H9 (cell line): ENCODE measurements at regions not wholly inside any gene's neighbourhood (a gene's known extent, or its start where the extent isn't known, plus 50 kb on each side); places are given as distances from the start of the nearest gene placed in this dataset.
A peak's percentile ranks its signal among the peaks of the same experiment; 100 is the strongest.

ENCODE experiments used
- DNase-seq: peaks from one replicate; pipeline ENCODE4 v3.0.0-alpha.2; 2017
- H2AFZ ChIP-seq: one replicate; pipeline ENCODE4 v1.6.1; 2013; ENCODE audit warnings: mild to moderate bottlenecking, low read length, control low read depth, moderate library complexity
- H2AK5ac ChIP-seq: 2 replicates; pipeline ENCODE4 v1.6.1; 2013; ENCODE audit warnings: low read length, control low read depth, mixed read lengths; ENCODE audit not compliant: insufficient read length
- H2BK120ac ChIP-seq: one replicate; pipeline ENCODE4 v1.6.1; 2013; ENCODE audit warnings: low read depth, mild to moderate bottlenecking, low read length, control low read depth, inconsistent platforms; ENCODE audit not compliant: poor library complexity, severe bottlenecking
- H2BK12ac ChIP-seq: 2 replicates; pipeline ENCODE4 v1.6.1; 2013; ENCODE audit warnings: low read length, control low read depth, mixed read lengths, low read depth; ENCODE audit not compliant: insufficient read length
- H2BK15ac ChIP-seq: 2 replicates; pipeline ENCODE4 v1.6.1; 2013; ENCODE audit warnings: low read depth, low read length, control low read depth
- H2BK20ac ChIP-seq: one replicate; pipeline ENCODE4 v1.6.1; 2013; ENCODE audit warnings: low read depth, mild to moderate bottlenecking, low read length, control low read depth, inconsistent platforms; ENCODE audit not compliant: poor library complexity, severe bottlenecking
- H2BK5ac ChIP-seq: 2 replicates; pipeline ENCODE4 v1.6.1; 2013; ENCODE audit warnings: low read length, control low read depth, mixed read lengths; ENCODE audit not compliant: insufficient read length
- H3K14ac ChIP-seq: 2 replicates; pipeline ENCODE4 v1.6.1; 2013; ENCODE audit warnings: low read length, control low read depth; ENCODE audit not compliant: insufficient read depth
- H3K18ac ChIP-seq: 2 replicates; pipeline ENCODE4 v1.6.1; 2013; ENCODE audit warnings: low read depth, mild to moderate bottlenecking, mixed read lengths, low read length, control low read depth; ENCODE audit not compliant: insufficient read length
- H3K23ac ChIP-seq: 2 replicates; pipeline ENCODE4 v1.6.1; 2013; ENCODE audit warnings: low read length, control low read depth, mixed read lengths, low read depth; ENCODE audit not compliant: insufficient read length
- H3K23me2 ChIP-seq: 2 replicates; pipeline ENCODE4 v1.6.1; 2013; ENCODE audit warnings: low read depth, mild to moderate bottlenecking, mixed read lengths, low read length, control low read depth; ENCODE audit not compliant: insufficient read length, poor library complexity, severe bottlenecking
- H3K27ac ChIP-seq: 2 replicates; pipeline ENCODE4 v1.5.1; 2013; ENCODE audit warnings: low read length, control low read depth, mixed read lengths, low read depth; ENCODE audit not compliant: insufficient read length
- H3K27me3 ChIP-seq: 2 replicates; pipeline ENCODE4 v1.6.1; 2013; ENCODE audit warnings: low read length, control low read depth, inconsistent platforms; ENCODE audit not compliant: insufficient read depth
- H3K4ac ChIP-seq: 2 replicates; pipeline ENCODE4 v1.6.1; 2013; ENCODE audit warnings: low read depth, mild to moderate bottlenecking, control low read depth, inconsistent platforms, low read length, moderate library complexity
- H3K4me1 ChIP-seq: 2 replicates; pipeline ENCODE4 v1.6.1; 2013; ENCODE audit warnings: low read length, control low read depth, inconsistent platforms; ENCODE audit not compliant: insufficient read depth
- H3K4me2 ChIP-seq: 2 replicates; pipeline ENCODE4 v1.6.1; 2013; ENCODE audit warnings: low read length, control low read depth, mixed read lengths; ENCODE audit not compliant: insufficient read length, insufficient read depth
- H3K56ac ChIP-seq: 2 replicates; pipeline ENCODE4 v1.6.1; 2013; ENCODE audit warnings: low read depth, mild to moderate bottlenecking, mixed read lengths, low read length, control low read depth; ENCODE audit not compliant: insufficient read length
- H3K79me1 ChIP-seq: 2 replicates; pipeline ENCODE4 v1.6.1; 2013; ENCODE audit warnings: low read depth, mild to moderate bottlenecking, moderate library complexity, low read length, control low read depth, inconsistent platforms; ENCODE audit not compliant: insufficient read depth, poor library complexity, severe bottlenecking
- H3K79me2 ChIP-seq: 2 replicates; pipeline ENCODE4 v1.6.1; 2013; ENCODE audit warnings: low read length, control low read depth, inconsistent platforms; ENCODE audit not compliant: insufficient read depth
- H3K9ac ChIP-seq: 2 replicates; pipeline ENCODE4 v1.6.1; 2013; ENCODE audit warnings: low read length, control low read depth, mixed read lengths; ENCODE audit not compliant: insufficient read length; ENCODE audit errors: extremely low read depth
- H3K9me3 ChIP-seq: one replicate; pipeline ENCODE4 v1.6.1; 2013; ENCODE audit warnings: low read depth, low read length, inconsistent platforms; ENCODE audit not compliant: control insufficient read depth
- H3T11ph ChIP-seq: one replicate; pipeline ENCODE4 v1.6.1; 2013; ENCODE audit warnings: mild to moderate bottlenecking, low read length, control low read depth, inconsistent platforms
- H4K20me1 ChIP-seq: one replicate; pipeline ENCODE4 v1.6.1; 2013; ENCODE audit not compliant: control insufficient read depth, insufficient read length, insufficient read depth
- H4K5ac ChIP-seq: 2 replicates; pipeline ENCODE4 v1.6.1; 2013; ENCODE audit warnings: low read depth, mild to moderate bottlenecking, mixed read lengths, low read length, control low read depth; ENCODE audit not compliant: insufficient read length
- H4K8ac ChIP-seq: replicated peaks from 2 replicates; pipeline ENCODE4 v1.6.1; 2013; ENCODE audit warnings: low read length, control low read depth, mixed read lengths, low read depth; ENCODE audit not compliant: insufficient read length
- H4K91ac ChIP-seq: 2 replicates; pipeline ENCODE4 v1.6.1; 2013; ENCODE audit warnings: low read depth, mild to moderate bottlenecking, moderate library complexity, mixed read lengths, low read length, control low read depth; ENCODE audit not compliant: insufficient read length
- H3K27ac Mint-ChIP-seq, 3 experiments: 2 replicates in 2 of 3; 3 replicates in 1 of 3; pipeline ENCODE4 v1.8.0; 2020 to 2021; ENCODE audit warnings: mixed read lengths in 3 of 3, mild to moderate bottlenecking in 1 of 3, moderate library complexity in 1 of 3
- H3K27me3 Mint-ChIP-seq: 2 replicates; pipeline ENCODE4 v1.8.0; 2021; ENCODE audit warnings: low read depth, mild to moderate bottlenecking, moderate library complexity, mixed read lengths
- H3K36me3 Mint-ChIP-seq, 3 experiments: 2 replicates in 2 of 3; 3 replicates in 1 of 3; pipeline ENCODE4 v1.8.0; 2020 to 2021; ENCODE audit warnings: low read depth in 3 of 3, mixed read lengths in 3 of 3; ENCODE audit not compliant: insufficient read depth in 1 of 3
- H3K4me1 Mint-ChIP-seq, 2 experiments: 2 replicates each; pipeline ENCODE4 v1.8.0; 2020; ENCODE audit warnings: mixed read lengths in 2 of 2
- H3K4me3 Mint-ChIP-seq, 2 experiments: 2 replicates in 1 of 2; 3 replicates in 1 of 2; pipeline ENCODE4 v1.8.0; 2020 to 2021; ENCODE audit warnings: mild to moderate bottlenecking in 2 of 2, mixed read lengths in 2 of 2, moderate library complexity in 1 of 2
- H3K9me3 Mint-ChIP-seq, 2 experiments: 2 replicates in 1 of 2; 3 replicates in 1 of 2; pipeline ENCODE4 v1.8.0; 2020; ENCODE audit warnings: mild to moderate bottlenecking in 2 of 2, mixed read lengths in 2 of 2, moderate library complexity in 1 of 2
- CTCF ChIP-seq: fragments of 200-600 bp; sonication (generic); conservative IDR thresholded peaks from 3 replicates; pipeline ENCODE4 v1.8.0; 2021; ENCODE audit warnings: antibody characterized with exemption, mild to moderate bottlenecking
- WGBS: extraction: QIAGEN DNeasy Blood & Tissue Kit; methylation state at CpG from one replicate; pipeline ENCODE4 v1.1.7; 2013; ENCODE audit warnings: missing lambda C conversion rate, low lambda C conversion rate, mixed read lengths; ENCODE audit not compliant: insufficient read length; ENCODE audit errors: extremely low coverage; 5-methylcytosine and 5-hydroxymethylcytosine counted together

- Histone ChIP-seq H2AFZ (peak overlapping the region; percentile 83), H2BK5ac (no peak overlapping the region), H4K91ac (no peak overlapping the region), H3K27ac (no peak overlapping the region), H4K20me1 (no peaks in the 10 kb centered on the region), H3K27me3 (no peaks in the 10 kb centered on the region), H3K79me1 (no peaks in the 10 kb centered on the region), H3K23ac (no peak overlapping the region), H3T11ph (no peak overlapping the region), H3K79me2 (no peaks in the 10 kb centered on the region), H3K4me2 (no peak overlapping the region), H3K18ac (no peak overlapping the region), H3K9me3 (no peaks in the 10 kb centered on the region), H3K4ac (no peak overlapping the region), H2BK20ac (no peak overlapping the region), H4K5ac (no peak overlapping the region), H3K23me2 (no peaks in the 10 kb centered on the region), H2BK120ac (no peak overlapping the region), H4K8ac (no peak overlapping the region), H3K9ac (no peak overlapping the region), H2BK12ac (no peak overlapping the region), H3K14ac (no peak overlapping the region), H2BK15ac (no peak overlapping the region), H3K4me1 (peaks cover 2% of the 10 kb centered on the region; the same call in 1 of the 2 replicates), H3K56ac (no peak overlapping the region), H2AK5ac (no peak overlapping the region)
- H3K36me3 Mint-ChIP-seq: no peaks in the 10 kb centered on the region
- peak overlapping the region in 1 of 3 experiments; percentile 88; a peak in 2 of 7 replicates for H3K27ac Mint-ChIP-seq
- TF ChIP-seq CTCF: no peak
- H3K9me3 Mint-ChIP-seq: no peaks in the 10 kb centered on the region
- H3K4me3 Mint-ChIP-seq: no peak overlapping the region
- no peaks in the 10 kb centered on the region for H3K27me3 Mint-ChIP-seq
- no CpG with 5 or more reads among the region's 3 CpGs for WGBS
- DNase-seq: peak; percentile 55
- H3K4me1 Mint-ChIP-seq: peaks cover 17 to 21% of the 10 kb centered on the region in 2 experiments
Observed at GRCh38 chr17:53142890-53143289, 679.8 kb upstream of the KIF2B start.
